CD14-positive monocyte (primary cell): ENCODE measurements at regions not wholly inside any gene's neighbourhood (a gene's known extent, or its start where the extent isn't known, plus 50 kb on each side); places are given as distances from the start of the nearest gene placed in this dataset.

Experiments
- DNase-seq, 3 donors: peaks; one replicate each; pipeline ENCODE4 v3.0.0-alpha.2; 2011 to 2022
- H2AFZ ChIP-seq: 2 replicates; pipeline ENCODE4 v1.6.0; 2012; ENCODE audit warnings: mild to moderate bottlenecking, low read depth, low read length, inconsistent platforms; ENCODE audit not compliant: insufficient read depth, poor library complexity, severe bottlenecking
- H3K27ac ChIP-seq, 2 donors: 1 replicate in 1 of 2; 2 replicates in 1 of 2; pipeline ENCODE4 v1.5.1; 2012 to 2013; ENCODE audit warnings: low read length in 2 of 2, control low read depth in 1 of 2, inconsistent platforms in 1 of 2, low read depth in 1 of 2, mild to moderate bottlenecking in 1 of 2
- H3K27me3 ChIP-seq, 2 donors: one replicate each; pipeline versions ENCODE4 v1.6.0 to v1.6.1; 2011 to 2013; ENCODE audit warnings: low read length in 2 of 2; ENCODE audit not compliant: control insufficient read depth in 2 of 2, insufficient read depth in 2 of 2
- H3K36me3 ChIP-seq, 2 donors: replicated peaks in 1 of 2; 1 replicate in 1 of 2; 2 replicates in 1 of 2; pipeline versions ENCODE4 v1.5.1 to v1.6.1; 2012 to 2013; ENCODE audit warnings: low read length in 2 of 2, control low read depth in 1 of 2, inconsistent platforms in 1 of 2, mild to moderate bottlenecking in 1 of 2; ENCODE audit not compliant: insufficient read depth in 2 of 2, control insufficient read depth in 1 of 2
- H3K4me1 ChIP-seq, 2 donors: 1 replicate in 1 of 2; 2 replicates in 1 of 2; pipeline versions ENCODE4 v1.5.1 to v1.6.1; 2012 to 2013; ENCODE audit warnings: low read length in 2 of 2, control low read depth in 1 of 2, inconsistent platforms in 1 of 2, mild to moderate bottlenecking in 1 of 2, moderate library complexity in 1 of 2; ENCODE audit not compliant: insufficient read depth in 2 of 2, control insufficient read depth in 1 of 2
- H3K4me2 ChIP-seq: replicated peaks from 2 replicates; pipeline ENCODE3; 2012; ENCODE audit warnings: low read length, moderate library complexity, mild to moderate bottlenecking; ENCODE audit not compliant: poor library complexity, severe bottlenecking; ENCODE audit errors: extremely low read depth
- H3K4me3 ChIP-seq, 3 experiments: fragments of 200-600 bp in 1 of 3; sonication (generic) in 1 of 3; replicated peaks in 1 of 3; 1 replicate in 2 of 3; 2 replicates in 1 of 3; pipeline ENCODE4 v1.5.1; 2011 to 2013; ENCODE audit warnings: low read length in 3 of 3, mild to moderate bottlenecking in 3 of 3, control low read depth in 2 of 3, low read depth in 2 of 3, inconsistent platforms in 1 of 3, moderate library complexity in 1 of 3
- H3K79me2 ChIP-seq: 2 replicates; pipeline ENCODE4 v1.6.0; 2012; ENCODE audit warnings: mild to moderate bottlenecking, control low read depth, inconsistent platforms, low read length, moderate library complexity; ENCODE audit not compliant: insufficient read depth
- H3K9ac ChIP-seq: 2 replicates; pipeline ENCODE4 v1.6.0; 2017; ENCODE audit warnings: low read length, mild to moderate bottlenecking; ENCODE audit not compliant: insufficient read depth, poor library complexity, severe bottlenecking
- H3K9me3 ChIP-seq, 2 donors: replicated peaks in 1 of 2; 1 replicate in 1 of 2; 2 replicates in 1 of 2; pipeline versions ENCODE4 v1.5.1 to v1.6.1; 2012 to 2013; ENCODE audit warnings: low read length in 2 of 2, control low read depth in 1 of 2; ENCODE audit not compliant: control insufficient read depth in 1 of 2, insufficient read depth in 1 of 2
- H4K20me1 ChIP-seq: 2 replicates; pipeline ENCODE4 v1.6.0; 2012; ENCODE audit warnings: mild to moderate bottlenecking, low read length, control low read depth, moderate library complexity; ENCODE audit not compliant: insufficient read depth
- H3K27ac Mint-ChIP-seq, 7 donors: one replicate each; pipeline ENCODE4 v1.8.0; 2020; ENCODE audit warnings: mild to moderate bottlenecking in 7 of 7, mixed read lengths in 7 of 7, moderate library complexity in 6 of 7, inconsistent platforms in 2 of 7
- H3K27me3 Mint-ChIP-seq, 3 donors: one replicate each; pipeline ENCODE4 v1.8.0; 2021 to 2022; ENCODE audit warnings: low read depth in 3 of 3, mild to moderate bottlenecking in 3 of 3, mixed read lengths in 3 of 3, moderate library complexity in 3 of 3, inconsistent platforms in 1 of 3
- H3K36me3 Mint-ChIP-seq, 2 donors: one replicate each; pipeline ENCODE4 v1.8.0; 2020; ENCODE audit warnings: mixed read lengths in 2 of 2, inconsistent platforms in 1 of 2, mild to moderate bottlenecking in 1 of 2
- H3K4me1 Mint-ChIP-seq: one replicate; pipeline ENCODE4 v1.8.0; 2020; ENCODE audit warnings: mild to moderate bottlenecking, mixed read lengths
- H3K4me3 Mint-ChIP-seq, 2 donors: one replicate each; pipeline ENCODE4 v1.8.0; 2020; ENCODE audit warnings: mild to moderate bottlenecking in 2 of 2, mixed read lengths in 2 of 2, moderate library complexity in 1 of 2
- H3K9me3 Mint-ChIP-seq, 7 donors: one replicate each; pipeline ENCODE4 v1.8.0; 2020 to 2022; ENCODE audit warnings: mixed read lengths in 7 of 7, mild to moderate bottlenecking in 6 of 7, moderate library complexity in 6 of 7, inconsistent platforms in 2 of 7
- WGBS: methylation state at CpG from one replicate; pipeline ENCODE4 v1.1.5; 2013; ENCODE audit warnings: missing lambda C conversion rate; ENCODE audit not compliant: insufficient coverage; 5-methylcytosine and 5-hydroxymethylcytosine counted together
- intact Hi-C, 2 donors: fragments of 100-400 bp; cut with micrococcal nuclease; formaldehyde crosslinking; loops; one replicate each; pipeline versions ENCODE4 v1.15.0 to v1.15.1; 2023
- TF ChIP-seq, protein P1 (sequence below): fragments of 200-600 bp; IDR thresholded peaks from one replicate; pipeline ENCODE4 v1.8.0; 2022; ENCODE audit warnings: antibody characterized with exemption, mild to moderate bottlenecking

DNA sequence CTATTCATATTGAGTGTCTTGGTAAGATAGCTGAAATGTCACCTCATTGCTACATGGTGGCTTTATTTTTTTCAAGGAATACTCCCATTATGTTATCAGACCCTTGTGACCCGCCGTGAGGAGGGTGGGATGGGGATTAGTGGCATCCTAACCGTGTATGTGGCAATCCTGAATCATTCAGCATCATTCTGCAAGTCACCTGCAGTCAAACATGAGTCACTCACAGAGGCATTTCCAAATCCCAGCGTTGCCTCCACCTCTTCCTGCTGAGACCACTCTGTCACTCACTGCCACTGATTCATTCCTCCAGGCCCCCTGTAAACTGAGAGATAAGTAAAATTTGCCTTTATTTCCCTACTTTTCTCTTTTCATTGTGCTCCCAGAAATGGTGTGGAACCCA lies 307.4 kb upstream of the KLHL29 start:
- H2AFZ ChIP-seq: no peak overlapping the region
- H3K4me1 Mint-ChIP-seq: no peaks in the 10 kb centered on the region
- no peak overlapping the region for H3K27ac Mint-ChIP-seq
- no peaks in the 10 kb centered on the region for H3K36me3 Mint-ChIP-seq
- TF ChIP-seq, protein P1, sequence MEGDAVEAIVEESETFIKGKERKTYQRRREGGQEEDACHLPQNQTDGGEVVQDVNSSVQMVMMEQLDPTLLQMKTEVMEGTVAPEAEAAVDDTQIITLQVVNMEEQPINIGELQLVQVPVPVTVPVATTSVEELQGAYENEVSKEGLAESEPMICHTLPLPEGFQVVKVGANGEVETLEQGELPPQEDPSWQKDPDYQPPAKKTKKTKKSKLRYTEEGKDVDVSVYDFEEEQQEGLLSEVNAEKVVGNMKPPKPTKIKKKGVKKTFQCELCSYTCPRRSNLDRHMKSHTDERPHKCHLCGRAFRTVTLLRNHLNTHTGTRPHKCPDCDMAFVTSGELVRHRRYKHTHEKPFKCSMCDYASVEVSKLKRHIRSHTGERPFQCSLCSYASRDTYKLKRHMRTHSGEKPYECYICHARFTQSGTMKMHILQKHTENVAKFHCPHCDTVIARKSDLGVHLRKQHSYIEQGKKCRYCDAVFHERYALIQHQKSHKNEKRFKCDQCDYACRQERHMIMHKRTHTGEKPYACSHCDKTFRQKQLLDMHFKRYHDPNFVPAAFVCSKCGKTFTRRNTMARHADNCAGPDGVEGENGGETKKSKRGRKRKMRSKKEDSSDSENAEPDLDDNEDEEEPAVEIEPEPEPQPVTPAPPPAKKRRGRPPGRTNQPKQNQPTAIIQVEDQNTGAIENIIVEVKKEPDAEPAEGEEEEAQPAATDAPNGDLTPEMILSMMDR: no peak
- H3K27me3 Mint-ChIP-seq: no peaks in the 10 kb centered on the region
- H3K27ac ChIP-seq: no peak overlapping the region
- no peaks in the 10 kb centered on the region for H3K4me1 ChIP-seq
- no peaks in the 10 kb centered on the region for H4K20me1 ChIP-seq
- no peaks in the 10 kb centered on the region for H3K9me3 ChIP-seq
- peaks cover 0 to 2% (median 0%) of the 10 kb centered on the region in 7 donors for H3K9me3 Mint-ChIP-seq
- intact Hi-C loops: no loop called here
- H3K36me3 ChIP-seq: no peaks in the 10 kb centered on the region
- no peaks in the 10 kb centered on the region for H3K27me3 ChIP-seq
- no peak overlapping the region for H3K4me2 ChIP-seq
- no peaks in the 10 kb centered on the region for H3K79me2 ChIP-seq
- DNase-seq: no peak
- no peak overlapping the region for H3K4me3 Mint-ChIP-seq
- WGBS: no CpG with 5 or more reads among the region's 4 CpGs
- H3K4me3 ChIP-seq: no peak overlapping the region
- no peak overlapping the region for H3K9ac ChIP-seq

DNA sequence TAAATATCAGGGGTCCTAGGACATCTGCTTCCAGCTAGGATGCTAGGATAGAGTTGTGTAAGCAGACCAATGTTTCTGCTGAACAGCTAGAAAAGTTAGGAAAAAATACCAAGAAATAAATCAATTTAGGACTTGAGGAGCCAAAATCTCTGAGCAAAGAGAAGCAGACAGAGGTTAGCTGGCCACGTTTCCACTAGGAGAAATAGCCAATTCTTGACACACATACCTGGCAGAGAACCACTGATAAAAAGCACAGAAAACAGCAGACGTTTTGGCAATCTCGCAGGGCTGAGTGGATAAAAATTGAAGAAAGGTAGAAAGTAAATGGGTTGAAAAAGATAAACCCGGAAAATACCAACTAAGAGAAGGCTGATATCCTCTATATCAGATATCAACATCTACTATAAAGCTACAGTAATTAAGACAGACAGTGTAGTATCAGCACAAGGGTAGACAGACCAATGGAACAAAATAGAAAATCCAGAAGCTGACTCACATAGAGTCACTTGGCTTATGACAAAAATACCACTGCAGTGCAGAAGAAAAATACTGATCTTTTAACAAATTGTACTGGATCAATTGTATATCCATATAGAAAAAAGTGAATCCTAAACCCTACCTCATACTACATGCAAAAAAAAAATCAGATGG lies 306.1 kb upstream of the KLHL29 start:
- no peaks in the 10 kb centered on the region for H3K9me3 ChIP-seq
- H2AFZ ChIP-seq: no peak overlapping the region
- Mint-ChIP-seq H3K9me3 (peaks cover 0 to 4% (median 0%) of the 10 kb centered on the region in 7 donors), H3K36me3 (no peaks in the 10 kb centered on the region), H3K4me3 (no peak overlapping the region), H3K4me1 (no peaks in the 10 kb centered on the region), H3K27ac (no peak overlapping the region), H3K27me3 (no peaks in the 10 kb centered on the region)
- H3K4me1 ChIP-seq: no peaks in the 10 kb centered on the region
- no peaks in the 10 kb centered on the region for H3K36me3 ChIP-seq
- no CpG with 5 or more reads among the region's 4 CpGs for WGBS
- intact Hi-C loops: no loop called here
- no peak for DNase-seq
- H4K20me1 ChIP-seq: no peaks in the 10 kb centered on the region
- H3K27ac ChIP-seq: no peak overlapping the region
- H3K27me3 ChIP-seq: no peaks in the 10 kb centered on the region
- TF ChIP-seq, protein P1: no peak
- H3K9ac ChIP-seq: no peak overlapping the region
- no peak overlapping the region for H3K4me2 ChIP-seq
- H3K4me3 ChIP-seq: no peak overlapping the region
- no peaks in the 10 kb centered on the region for H3K79me2 ChIP-seq
